PC-3 (cell line): ENCODE measurements at regions not wholly inside any gene's neighbourhood (a gene's known extent, or its start where the extent isn't known, plus 50 kb on each side); places are given as distances from the start of the nearest gene placed in this dataset.

Source experiments
- ATAC-seq: fragments of 200-7000 bp; cut with Tn5 transposase; 2 replicates; pipeline ENCODE4 v1.9.1; 2020; ENCODE audit warnings: mild to moderate bottlenecking, moderate library complexity
- BruUV-seq: library from RNA; stranded (reverse); fragments of 400-500 nt; replicated peaks from 2 replicates; lab custom pipeline; 2021; lab: Mats Ljungman, UMichigan
- CTCF ChIA-PET: fragments of 300-600 bp; sonication (Branson Sonifier 250); formaldehyde crosslinking; loops from one replicate; lab custom pipeline; 2022; ENCODE audit warnings: antibody characterized with exemption; lab: Charles Lee
- POLR2A ChIA-PET: fragments of 300-600 bp; sonication (Branson Sonifier 250); formaldehyde crosslinking; loops from one replicate; lab custom pipeline; 2022; ENCODE audit warnings: antibody characterized with exemption; ENCODE audit not compliant: unreplicated experiment; lab: Charles Lee
- DNase-seq: peaks from one replicate; pipeline ENCODE4 v3.0.0-alpha.2; 2015
- H2AFZ ChIP-seq: fragments of 300-600 bp; sonication (generic); 2 replicates; pipeline ENCODE4 v1.6.0; 2016; ENCODE audit warnings: antibody characterized with exemption, low read length
- H3F3A ChIP-seq: fragments of 300-600 bp; sonication (generic); one replicate; pipeline ENCODE4 v1.6.0; 2017; ENCODE audit warnings: antibody characterized with exemption, low read length, control low read depth, mild to moderate bottlenecking; ENCODE audit not compliant: unreplicated experiment
- H3K27ac ChIP-seq: fragments of 300-600 bp; sonication (generic); 2 replicates; pipeline ENCODE4 v1.5.1; 2016; ENCODE audit warnings: mild to moderate bottlenecking, low read length
- H3K27me3 ChIP-seq: fragments of 300-600 bp; sonication (generic); 2 replicates; pipeline ENCODE4 v1.6.1; 2016; ENCODE audit warnings: low read length, mixed read lengths
- H3K36me3 ChIP-seq: fragments of 300-600 bp; sonication (generic); 2 replicates; pipeline ENCODE4 v1.6.1; 2016; ENCODE audit warnings: low read depth, mixed run types, low read length, mixed read lengths
- H3K4me1 ChIP-seq: fragments of 300-600 bp; sonication (generic); 2 replicates; pipeline ENCODE4 v1.5.1; 2016; ENCODE audit warnings: low read length; ENCODE audit not compliant: insufficient read depth
- H3K4me2 ChIP-seq: fragments of 300-600 bp; sonication (generic); 2 replicates; pipeline ENCODE4 v1.6.0; 2016; ENCODE audit warnings: low read length
- H3K4me3 ChIP-seq: fragments of 300-600 bp; sonication (generic); 2 replicates; pipeline ENCODE4 v1.5.1; 2016; ENCODE audit warnings: mild to moderate bottlenecking, low read length, mixed read lengths
- H3K79me2 ChIP-seq: fragments of 300-600 bp; sonication (generic); 2 replicates; pipeline ENCODE4 v1.6.1; 2017; ENCODE audit warnings: low read length, mixed read lengths
- H3K9ac ChIP-seq: fragments of 300-600 bp; sonication (generic); 2 replicates; pipeline ENCODE4 v1.6.0; 2016; ENCODE audit warnings: mild to moderate bottlenecking, low read length
- H3K9me2 ChIP-seq: fragments of 300-600 bp; sonication (generic); replicated peaks from 2 replicates; pipeline ENCODE4 v1.6.1; 2016; ENCODE audit warnings: mixed run types, low read length, mixed read lengths
- H3K9me3 ChIP-seq: fragments of 300-600 bp; sonication (generic); 2 replicates; pipeline ENCODE4 v1.6.1; 2016; ENCODE audit warnings: low read length, mixed read lengths
- H4K20me1 ChIP-seq: fragments of 300-600 bp; sonication (generic); 2 replicates; pipeline ENCODE4 v1.6.1; 2016; ENCODE audit warnings: low read length, mixed read lengths
- EZH2 ChIP-seq: fragments of 300-600 bp; sonication (generic); IDR thresholded peaks from one replicate; pipeline ENCODE4 v1.6.1; 2017; ENCODE audit warnings: antibody characterized with exemption, mild to moderate bottlenecking, low read length; ENCODE audit not compliant: unreplicated experiment
- EZH2phosphoT487 ChIP-seq: fragments of 300-600 bp; sonication (generic); IDR thresholded peaks from 2 replicates; pipeline ENCODE4 v1.6.1; 2018; ENCODE audit warnings: mild to moderate bottlenecking, antibody characterized with exemption, low read length, borderline replicate concordance
- intact Hi-C: fragments of 100-400 bp; cut with micrococcal nuclease; formaldehyde crosslinking; loops from 2 replicates; pipeline ENCODE4 v1.9.0; 2023
- TF ChIP-seq, protein P1 (sequence below): fragments of 300-600 bp; sonication (generic); conservative IDR thresholded peaks from 2 replicates; pipeline ENCODE4 v1.5.1; 2017; ENCODE audit warnings: antibody characterized with exemption, low read depth, mild to moderate bottlenecking, low read length

DNA sequence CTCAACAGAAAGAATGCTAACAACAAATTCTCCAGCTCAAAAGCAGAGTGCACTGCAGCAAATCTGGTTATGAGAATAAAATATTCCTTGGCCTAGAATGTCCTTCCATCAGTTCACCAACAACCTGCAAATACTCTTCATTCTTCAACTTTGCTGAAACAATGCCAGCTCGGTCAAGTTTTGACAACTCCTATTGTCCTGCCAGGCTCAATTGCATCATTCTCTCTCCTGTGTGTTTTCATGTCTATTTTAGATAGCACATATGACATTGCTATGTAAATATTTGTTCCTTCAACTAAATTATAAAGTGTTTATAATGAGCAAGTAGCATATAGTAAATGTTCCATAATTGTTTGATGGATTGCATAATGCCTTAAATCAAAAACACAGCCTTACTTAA is 463.8 kb downstream of the TLE1 start:
- Histone ChIP-seq H3F3A (no peaks in the 10 kb centered on the region), H3K4me1 (no peaks in the 10 kb centered on the region), H3K36me3 (no peaks in the 10 kb centered on the region), H3K4me2 (no peak overlapping the region), H4K20me1 (no peaks in the 10 kb centered on the region), H3K79me2 (no peaks in the 10 kb centered on the region), H3K9me3 (no peaks in the 10 kb centered on the region), H2AFZ (no peak overlapping the region), H3K4me3 (no peak overlapping the region), H3K9ac (no peak overlapping the region), H3K27me3 (no peaks in the 10 kb centered on the region), H3K9me2 (no peaks in the 10 kb centered on the region), H3K27ac (no peak overlapping the region)
- no peak for ATAC-seq
- ChIA-PET CTCF (no interaction called here), POLR2A (no interaction called here)
- intact Hi-C loops: no loop called here
- no peak for DNase-seq
- TF ChIP-seq EZH2 (no peak), EZH2phosphoT487 (no peak)
- TF ChIP-seq, protein P1, sequence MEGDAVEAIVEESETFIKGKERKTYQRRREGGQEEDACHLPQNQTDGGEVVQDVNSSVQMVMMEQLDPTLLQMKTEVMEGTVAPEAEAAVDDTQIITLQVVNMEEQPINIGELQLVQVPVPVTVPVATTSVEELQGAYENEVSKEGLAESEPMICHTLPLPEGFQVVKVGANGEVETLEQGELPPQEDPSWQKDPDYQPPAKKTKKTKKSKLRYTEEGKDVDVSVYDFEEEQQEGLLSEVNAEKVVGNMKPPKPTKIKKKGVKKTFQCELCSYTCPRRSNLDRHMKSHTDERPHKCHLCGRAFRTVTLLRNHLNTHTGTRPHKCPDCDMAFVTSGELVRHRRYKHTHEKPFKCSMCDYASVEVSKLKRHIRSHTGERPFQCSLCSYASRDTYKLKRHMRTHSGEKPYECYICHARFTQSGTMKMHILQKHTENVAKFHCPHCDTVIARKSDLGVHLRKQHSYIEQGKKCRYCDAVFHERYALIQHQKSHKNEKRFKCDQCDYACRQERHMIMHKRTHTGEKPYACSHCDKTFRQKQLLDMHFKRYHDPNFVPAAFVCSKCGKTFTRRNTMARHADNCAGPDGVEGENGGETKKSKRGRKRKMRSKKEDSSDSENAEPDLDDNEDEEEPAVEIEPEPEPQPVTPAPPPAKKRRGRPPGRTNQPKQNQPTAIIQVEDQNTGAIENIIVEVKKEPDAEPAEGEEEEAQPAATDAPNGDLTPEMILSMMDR: no peak
- BruUV-seq: no TSS peak

DNA sequence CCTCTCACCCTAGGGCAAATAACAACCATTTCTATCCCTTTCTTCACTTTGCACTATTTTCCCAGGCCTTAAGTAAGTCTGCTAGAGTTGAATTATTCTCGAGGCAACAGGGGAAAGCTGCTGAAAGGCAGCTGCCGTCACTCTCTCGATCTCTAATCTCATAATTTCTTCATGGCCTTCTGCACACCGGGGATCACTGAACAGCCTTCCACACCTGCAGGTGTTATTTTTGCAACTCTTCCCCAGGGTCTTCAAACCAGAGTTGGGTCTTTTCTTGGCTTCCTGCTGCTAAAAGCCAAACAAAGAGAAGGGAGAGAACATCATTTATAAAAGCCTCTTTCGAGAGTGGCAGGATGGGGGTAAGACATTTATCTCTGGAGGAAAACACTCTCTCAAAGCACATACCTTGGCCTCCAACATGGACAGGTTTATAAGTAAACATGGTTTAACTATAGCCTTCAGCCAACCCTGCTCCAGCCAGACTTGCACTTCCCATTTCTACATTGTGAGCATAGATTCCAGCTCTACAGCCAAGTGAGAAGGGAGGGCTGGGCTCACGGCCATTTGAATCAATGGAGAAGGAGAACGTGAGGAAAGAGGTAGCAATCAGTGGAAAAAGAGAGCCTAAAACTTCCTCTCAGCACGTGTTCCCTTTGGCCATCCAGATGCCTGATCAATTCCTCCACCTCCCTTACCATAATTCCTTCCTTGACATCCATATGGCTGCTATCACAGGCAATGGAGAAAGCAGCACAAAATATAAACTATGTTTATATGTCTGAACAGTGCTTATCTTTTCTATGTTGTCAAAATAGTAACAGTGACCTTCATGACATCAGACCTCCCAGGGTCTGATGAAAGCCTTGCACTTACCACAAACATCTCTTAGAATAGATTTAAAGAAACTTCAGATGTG is 464.9 kb downstream of the TLE1 start:
- Histone ChIP-seq H3K36me3 (no peaks in the 10 kb centered on the region), H3K27me3 (no peaks in the 10 kb centered on the region), H2AFZ (no peak overlapping the region), H3K9me3 (no peaks in the 10 kb centered on the region), H3K9ac (no peak overlapping the region), H3F3A (no peaks in the 10 kb centered on the region), H3K4me2 (no peak overlapping the region), H3K27ac (no peak overlapping the region), H4K20me1 (no peaks in the 10 kb centered on the region), H3K4me1 (no peaks in the 10 kb centered on the region), H3K9me2 (no peaks in the 10 kb centered on the region), H3K79me2 (no peaks in the 10 kb centered on the region), H3K4me3 (no peak overlapping the region)
- ChIA-PET CTCF (no interaction called here), POLR2A (no interaction called here)
- BruUV-seq: no TSS peak
- intact Hi-C loops: no loop called here
- no peak for DNase-seq
- TF ChIP-seq, protein P1: no peak
- no peak for TF ChIP-seq EZH2phosphoT487
- no peak for TF ChIP-seq EZH2
- ATAC-seq: no peak

DNA sequence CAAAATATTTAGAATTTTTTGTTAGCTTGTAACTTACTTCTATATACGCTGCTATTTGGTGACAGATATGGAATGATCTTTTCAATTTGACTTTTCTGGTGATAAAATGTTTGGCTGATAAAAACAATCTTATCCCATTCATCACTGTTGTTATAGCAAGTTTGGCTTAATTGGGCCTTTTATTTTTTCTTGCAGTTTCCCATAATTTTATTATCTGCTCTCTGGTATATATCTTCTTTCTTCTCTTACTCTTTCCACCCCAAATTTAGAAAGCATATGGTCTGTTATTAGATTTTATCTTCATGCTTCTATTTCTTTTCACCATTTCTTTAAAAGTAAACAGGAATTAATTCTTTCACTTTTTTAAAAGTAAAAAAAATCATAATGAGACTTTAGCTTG is 474.4 kb downstream of the TLE1 start:
- Histone ChIP-seq H3K9me2 (no peaks in the 10 kb centered on the region), H4K20me1 (no peaks in the 10 kb centered on the region), H3F3A (no peaks in the 10 kb centered on the region), H2AFZ (no peak overlapping the region), H3K27me3 (no peaks in the 10 kb centered on the region), H3K36me3 (no peaks in the 10 kb centered on the region), H3K9me3 (no peaks in the 10 kb centered on the region), H3K4me2 (no peak overlapping the region), H3K4me1 (no peaks in the 10 kb centered on the region), H3K79me2 (no peaks in the 10 kb centered on the region), H3K9ac (no peak overlapping the region), H3K27ac (no peak overlapping the region), H3K4me3 (no peak overlapping the region)
- no peak for DNase-seq
- TF ChIP-seq EZH2: no peak
- TF ChIP-seq, protein P1: no peak
- no peak for TF ChIP-seq EZH2phosphoT487
- ChIA-PET CTCF (no interaction called here), POLR2A (no interaction called here)
- BruUV-seq: no TSS peak
- intact Hi-C loops: no loop called here
- no peak for ATAC-seq
